ENCODE measurements at regions not wholly inside any gene's neighbourhood (a gene's known extent, or its start where the extent isn't known, plus 50 kb on each side); places are given as distances from the start of the nearest gene placed in this dataset.
"Not testable (repeated sequence)": the region's sequence is repeated elsewhere in the genome, so short reads cannot be mapped to it uniquely, and the experiment has no call there.

GRCh38 chr15:21174761-21175160, 265.5 kb downstream of the POTEB3 start:
- FAIRE-seq = not testable (repeated sequence)

DNA sequence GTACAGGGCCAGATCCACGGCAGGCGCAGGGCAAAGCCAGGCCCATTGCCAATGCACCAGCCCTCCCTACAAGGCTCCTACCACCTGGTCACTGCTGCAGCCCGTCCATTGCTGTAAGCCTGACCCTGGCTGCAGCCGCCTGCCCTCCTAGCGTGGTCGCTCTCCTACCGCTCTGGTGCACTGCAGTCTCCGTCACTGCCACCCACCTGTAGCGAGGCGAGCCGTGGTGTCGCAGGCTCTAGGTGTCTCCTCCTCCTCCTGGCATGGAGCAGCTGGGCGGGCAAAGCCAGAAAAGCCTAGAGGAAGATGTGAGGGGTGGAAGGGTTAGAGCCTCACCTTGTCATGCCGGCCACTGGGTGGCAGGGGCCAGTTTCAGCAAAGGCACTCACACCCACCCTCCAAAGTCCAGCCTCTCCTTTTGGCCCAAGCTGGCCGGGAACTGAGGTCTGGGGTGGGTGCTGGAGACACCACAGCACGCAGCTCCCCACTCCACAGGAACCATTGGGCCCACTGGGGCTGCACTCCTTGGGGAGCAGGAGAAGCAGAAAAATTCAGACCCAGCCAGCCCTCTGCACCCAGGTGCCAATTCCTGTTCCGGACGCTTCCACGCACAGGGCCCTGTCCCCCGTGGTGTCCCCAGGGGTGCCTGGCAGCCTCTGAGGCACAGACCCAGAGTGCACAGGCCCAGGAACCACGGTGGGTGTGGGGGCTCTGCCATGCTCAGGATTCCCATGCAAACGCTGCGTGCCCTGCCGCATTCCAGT, 285.3 kb upstream of the POTEB2 start:
- not testable (repeated sequence) for FAIRE-seq

DNA sequence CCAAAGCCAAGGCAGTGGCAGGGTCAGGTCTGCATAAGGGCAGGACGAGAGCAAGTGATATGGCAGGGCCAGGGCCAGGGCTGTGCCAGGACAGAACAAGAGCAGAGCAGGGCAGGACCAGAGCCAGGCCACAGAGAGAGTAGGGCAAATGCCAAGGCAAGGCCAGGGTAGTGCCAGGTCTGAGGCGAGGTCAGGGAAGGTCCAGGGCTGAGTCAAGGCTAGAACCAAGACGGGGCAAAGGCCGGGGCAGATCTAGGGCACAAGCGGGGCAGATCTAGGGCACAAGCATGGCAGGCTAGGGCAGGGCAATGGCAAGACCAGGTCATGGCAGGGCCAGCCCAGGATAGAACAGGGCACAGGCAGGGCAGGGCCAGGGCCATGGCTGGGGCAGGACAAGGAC, 282.0 kb upstream of the POTEB2 start:
- FAIRE-seq = not testable (repeated sequence)

GRCh38 chr15:21133893-21134292, 267.8 kb upstream of the POTEB2 start:
- not testable (repeated sequence) for FAIRE-seq

- not testable (repeated sequence) for FAIRE-seq
Measured at GRCh38 chr15:21112271-21113053, 246.3 kb upstream of the POTEB2 start.

DNA sequence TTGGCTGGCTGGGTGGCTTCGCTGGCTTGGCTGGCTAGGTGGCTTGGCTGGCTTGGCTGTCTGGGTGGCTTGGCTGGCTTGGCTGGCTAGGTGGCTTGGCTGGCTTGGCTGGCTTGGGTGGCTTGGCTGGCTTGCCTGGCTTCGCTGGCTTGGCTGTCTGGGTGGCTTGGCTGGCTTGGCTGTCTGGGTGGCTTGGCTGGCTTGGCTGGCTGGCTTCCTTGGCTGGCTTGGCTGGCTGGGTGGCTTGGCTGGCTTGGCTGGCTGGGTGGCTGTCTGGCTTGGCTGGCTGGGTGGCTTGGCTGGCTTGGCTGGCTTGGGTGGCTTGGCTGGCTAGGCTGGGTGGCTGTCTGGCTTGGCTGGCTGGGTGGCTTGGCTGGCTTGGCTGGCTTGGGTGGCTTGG, 245.7 kb upstream of the POTEB2 start:
- not testable (repeated sequence) for FAIRE-seq

- not testable (repeated sequence) for FAIRE-seq
Measured at GRCh38 chr15:21111172-21111571, 245.1 kb upstream of the POTEB2 start.

GRCh38 chr15:21110187-21110804, 244.2 kb upstream of the POTEB2 start:
- FAIRE-seq = peak; percentile 12

DNA sequence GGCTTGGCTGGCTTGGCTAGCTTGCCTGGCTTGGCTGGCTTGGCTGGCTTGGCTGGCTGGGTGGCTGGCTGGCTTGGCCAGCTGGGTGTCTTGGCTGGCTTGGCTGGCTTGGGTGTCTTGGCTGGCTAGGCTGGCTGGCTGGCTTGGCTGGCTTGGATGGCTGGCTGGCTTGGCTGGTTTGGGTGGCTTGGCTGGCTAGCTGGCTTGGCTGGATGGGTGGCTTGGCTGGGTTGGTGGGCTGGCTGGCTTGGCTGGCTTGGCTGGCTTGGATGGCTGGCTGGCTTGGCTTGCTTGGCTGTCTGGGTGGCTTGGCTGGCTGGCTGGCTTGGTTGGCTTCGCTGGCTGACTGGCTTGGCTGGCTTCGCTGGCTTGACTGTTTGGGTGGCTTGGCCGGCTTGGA, 242.3 kb upstream of the POTEB2 start:
- not testable (repeated sequence) for FAIRE-seq

GRCh38 chr15:21107399-21108381, 241.6 kb upstream of the POTEB2 start:
- not testable (repeated sequence) for FAIRE-seq

DNA sequence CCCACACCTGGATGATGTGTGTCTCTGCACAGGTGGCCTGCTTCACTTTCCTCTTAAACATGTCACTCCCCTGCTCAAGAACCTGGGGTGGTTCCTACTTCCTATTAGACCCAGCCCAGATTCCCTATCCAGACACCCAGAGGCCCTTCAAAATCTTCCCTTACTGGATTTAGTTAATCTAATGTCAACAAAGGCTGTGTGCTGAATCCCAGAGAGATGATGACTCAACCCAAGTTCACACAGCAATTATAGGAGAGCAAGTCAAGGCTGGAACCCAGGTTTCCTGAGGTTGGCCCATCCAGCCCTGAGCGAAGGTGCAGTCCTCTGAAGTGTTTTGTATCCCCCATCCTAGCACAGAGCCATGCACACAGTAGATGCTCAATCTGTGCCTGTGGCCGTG, 230.5 kb upstream of the POTEB2 start:
- FAIRE-seq = not testable (repeated sequence)

DNA sequence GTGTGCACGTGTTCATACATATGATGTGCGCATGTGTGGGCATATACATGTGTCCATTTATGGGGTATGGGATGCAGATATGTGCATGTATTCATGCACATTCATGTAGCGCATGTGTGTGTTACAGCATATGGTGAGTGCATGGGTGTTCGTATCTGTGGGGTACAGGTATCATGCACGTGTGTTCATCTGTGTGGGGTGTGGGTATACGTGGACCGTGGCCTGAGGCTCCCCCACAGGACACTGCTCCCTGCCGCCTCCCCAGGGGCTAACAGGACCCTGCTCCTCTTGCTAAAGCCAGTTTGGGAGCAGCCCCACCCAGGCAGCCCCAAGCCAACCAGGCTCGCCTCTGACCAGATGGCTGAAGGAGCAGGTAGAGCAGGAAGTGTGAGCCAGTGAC, 213.4 kb upstream of the POTEB2 start:
- FAIRE-seq = not testable (repeated sequence)

DNA sequence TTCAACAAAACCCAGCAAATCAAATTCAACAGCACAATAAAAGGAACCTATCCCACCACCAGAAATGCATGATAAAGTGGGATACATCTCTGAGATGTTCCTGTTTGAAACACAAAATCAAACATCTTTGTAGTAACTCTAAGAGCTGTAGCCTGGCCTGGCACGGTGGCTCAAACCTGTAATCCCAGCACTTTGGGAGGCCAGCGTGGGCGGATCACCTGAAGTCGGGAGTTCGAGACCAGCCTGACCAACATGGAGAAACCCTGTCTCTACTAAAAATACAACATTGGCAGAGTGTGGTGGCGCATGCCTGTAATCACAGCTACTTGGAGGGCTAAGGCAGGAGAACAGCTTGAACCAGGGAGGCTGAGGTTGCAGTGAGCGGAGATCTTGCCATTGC, 202.8 kb upstream of the POTEB2 start:
- FAIRE-seq = not testable (repeated sequence)

DNA sequence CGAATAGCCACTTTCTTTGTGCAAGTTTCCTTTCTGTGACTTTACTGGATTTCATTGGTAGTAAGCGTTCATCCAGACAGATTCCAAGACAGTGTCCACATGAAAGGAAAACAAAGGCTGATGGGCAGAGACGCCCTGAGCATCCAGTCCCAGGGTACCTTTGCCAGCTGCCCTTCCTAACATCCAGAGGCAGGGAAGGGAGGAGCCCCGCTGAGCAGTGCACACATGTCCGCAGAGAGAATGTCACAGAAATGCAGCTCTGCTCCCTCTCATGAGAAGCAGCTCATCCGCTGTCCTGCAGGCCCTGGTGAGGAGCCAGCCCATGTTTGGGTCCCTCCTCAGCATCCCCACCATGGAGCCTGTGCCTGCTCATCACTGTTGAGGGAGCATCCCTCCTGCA, 197.4 kb upstream of the POTEB2 start:
- FAIRE-seq = not testable (repeated sequence)

DNA sequence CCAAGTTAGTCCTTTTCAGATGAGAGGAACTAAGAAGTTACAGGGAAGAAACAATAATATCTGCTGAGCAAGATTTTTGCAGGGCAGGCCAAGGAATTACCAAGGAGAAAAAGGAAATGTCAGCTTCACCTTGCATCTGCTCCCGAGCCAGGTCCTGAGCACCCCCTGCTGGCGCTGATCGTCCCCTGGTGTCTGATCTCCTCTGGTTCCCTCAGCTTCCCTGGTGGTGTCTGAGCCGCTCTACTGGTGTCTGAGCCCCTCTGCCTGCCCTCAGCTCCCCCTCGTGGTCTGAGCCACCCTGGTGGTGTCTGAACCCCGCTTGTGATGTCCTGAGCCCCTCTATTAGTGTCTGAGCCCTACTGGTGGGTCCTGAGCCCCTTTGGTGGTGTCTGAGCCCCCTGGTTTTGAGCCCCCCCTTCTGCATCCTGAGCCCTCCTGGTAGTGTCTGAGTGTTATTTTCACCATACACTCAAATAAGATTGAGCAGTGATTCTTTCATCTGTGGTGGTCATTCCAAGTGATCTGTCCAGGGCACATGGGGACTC, 196.6 kb upstream of the POTEB2 start:
- not testable (repeated sequence) for FAIRE-seq

DNA sequence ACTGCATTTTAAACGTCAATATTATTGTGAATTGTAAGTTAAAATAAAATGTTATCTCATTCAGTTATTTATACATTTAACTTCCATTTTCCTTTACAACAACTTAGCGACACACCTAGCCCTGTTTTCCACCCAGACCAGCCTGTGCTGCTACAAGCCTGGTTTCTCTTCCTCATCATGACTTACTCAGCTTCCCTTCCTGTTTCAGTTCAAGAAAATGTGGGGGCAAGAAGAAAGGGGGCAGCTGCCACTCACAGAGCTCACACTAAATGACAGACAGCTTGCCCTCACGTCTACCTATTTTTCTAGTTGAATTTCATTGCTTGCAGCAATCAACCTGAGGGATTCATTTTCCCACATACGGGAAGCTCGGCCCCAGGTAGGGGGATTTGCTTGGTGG, 185.8 kb upstream of the POTEB2 start:
- FAIRE-seq = not testable (repeated sequence)

GRCh38 chr15:21031703-21032102, 165.6 kb upstream of the POTEB2 start:
- not testable (repeated sequence) for FAIRE-seq

DNA sequence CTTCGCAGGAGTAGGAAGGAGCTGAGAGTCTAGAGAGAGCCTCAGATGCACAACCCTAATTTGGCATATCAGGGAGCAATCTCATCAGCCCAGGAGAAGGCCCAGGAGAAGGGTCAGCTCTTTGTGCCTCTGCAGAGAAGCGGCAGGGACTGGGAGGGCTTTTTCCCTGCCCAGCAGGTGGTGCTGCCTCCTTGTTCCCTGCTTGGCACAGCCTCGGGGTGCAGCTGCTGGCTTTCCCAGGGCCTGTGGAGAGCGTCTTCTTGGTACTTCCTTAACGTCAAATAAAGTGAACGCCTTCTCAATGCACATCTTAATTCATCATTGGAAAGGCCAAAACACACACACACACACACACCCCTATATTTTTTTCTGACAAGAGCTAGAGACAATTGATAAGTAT, 162.9 kb upstream of the POTEB2 start:
- not testable (repeated sequence) for FAIRE-seq

DNA sequence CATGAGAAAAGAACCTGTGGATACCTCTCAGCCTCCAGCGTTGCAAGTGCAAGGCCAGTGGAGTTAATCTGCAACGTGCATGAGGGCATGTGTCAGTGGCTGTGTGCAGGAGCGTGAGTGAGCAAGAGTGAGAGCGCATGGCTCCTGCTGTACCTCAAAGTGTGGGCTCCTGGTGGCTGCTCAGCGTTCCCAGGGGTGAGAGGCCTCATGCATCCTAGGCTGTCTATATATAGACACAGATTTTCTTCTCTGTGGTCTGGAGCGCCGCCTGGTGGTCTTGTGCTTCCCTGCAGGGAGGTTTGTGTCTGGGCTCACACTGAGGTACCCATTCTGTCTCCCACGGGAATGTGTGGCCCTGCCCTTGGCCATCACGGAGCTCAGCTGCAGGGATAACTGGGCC, 161.8 kb upstream of the POTEB2 start:
- FAIRE-seq = peak; percentile 12

- FAIRE-seq = not testable (repeated sequence)
Measured at GRCh38 chr15:21026848-21027247, 160.7 kb upstream of the POTEB2 start.

GRCh38 chr15:21024235-21024987, 158.3 kb upstream of the POTEB2 start:
- FAIRE-seq = not testable (repeated sequence)
